Frontal cortex (tissue), 3 donors: ENCODE measurements at regions not wholly inside any gene's neighbourhood (a gene's known extent, or its start where the extent isn't known, plus 50 kb on each side); places are given as distances from the start of the nearest gene placed in this dataset.

ENCODE experiments used
- DNase-seq, 2 donors: peaks; one replicate each; pipeline ENCODE4 v3.0.0; 2012; ENCODE audit warnings: low spot score in 2 of 2
- FAIRE-seq: peaks from 2 replicates; lab custom pipeline; 2012; peaks lifted over from hg19 to GRCh38; lab: Jason Lieb, UNC
- donor health status: control.
- donor health status: control.
- donor health status: control.

GRCh38 chr1:91575909-91576519, 75.4 kb downstream of the CDC7 start:
- no peak for DNase-seq
- FAIRE-seq: no peak

- DNase-seq (no peak), FAIRE-seq (no peak)
Observed at GRCh38 chr1:91578320-91579109, 77.9 kb downstream of the CDC7 start.

GRCh38 chr1:91579658-91580228, 79.1 kb downstream of the CDC7 start:
- no peak for FAIRE-seq
- DNase-seq: no peak

- FAIRE-seq (no peak), DNase-seq (no peak)
Observed at GRCh38 chr1:91582431-91582921, 81.8 kb downstream of the CDC7 start.

GRCh38 chr1:91583326-91583755, 82.7 kb downstream of the CDC7 start:
- no peak for FAIRE-seq
- no peak for DNase-seq

GRCh38 chr1:91584309-91584708, 83.7 kb downstream of the CDC7 start:
- FAIRE-seq (no peak), DNase-seq (no peak)

GRCh38 chr1:91584878-91585277, 84.2 kb downstream of the CDC7 start:
- DNase-seq (no peak), FAIRE-seq (no peak)

- FAIRE-seq: no peak
Observed at GRCh38 chr1:91585502-91585901, 84.9 kb downstream of the CDC7 start.

GRCh38 chr1:91585982-91586381, 85.3 kb downstream of the CDC7 start:
- no peak for FAIRE-seq

More at GRCh38 chr1:91585502-91585901, 84.9 kb downstream of the CDC7 start:
- no peak for DNase-seq

GRCh38 chr1:91589437-91589836, 88.8 kb downstream of the CDC7 start:
- FAIRE-seq: no peak
- DNase-seq: no peak

More at GRCh38 chr1:91585982-91586381, 85.3 kb downstream of the CDC7 start:
- no peak for DNase-seq

GRCh38 chr1:91591175-91591974, 90.7 kb downstream of the CDC7 start:
- DNase-seq: no peak

GRCh38 chr1:91592716-91593477, 92.2 kb downstream of the CDC7 start:
- FAIRE-seq (no peak), DNase-seq (no peak)

More at GRCh38 chr1:91591175-91591974, 90.7 kb downstream of the CDC7 start:
- no peak for FAIRE-seq

GRCh38 chr1:91594383-91595055, 93.9 kb downstream of the CDC7 start:
- no peak for FAIRE-seq
- DNase-seq: no peak

GRCh38 chr1:91596474-91596873, 95.8 kb downstream of the CDC7 start:
- FAIRE-seq (no peak), DNase-seq (no peak)

- DNase-seq (no peak), FAIRE-seq (no peak)
Observed at GRCh38 chr1:91597215-91597614, 96.6 kb downstream of the CDC7 start.

GRCh38 chr1:91600431-91601337, 100.0 kb downstream of the CDC7 start:
- FAIRE-seq (no peak), DNase-seq (no peak)

GRCh38 chr1:91601554-91602376, 101.1 kb downstream of the CDC7 start:
- no peak for FAIRE-seq
- no peak for DNase-seq
